Ishikawa (cell line): ENCODE measurements at regions not wholly inside any gene's neighbourhood (a gene's known extent, or its start where the extent isn't known, plus 50 kb on each side); places are given as distances from the start of the nearest gene placed in this dataset.
A peak's percentile ranks its signal among the peaks of the same experiment; 100 is the strongest.

Source experiments
- CEBPB ChIP-seq: IDR thresholded peaks from 2 replicates; pipeline ENCODE4 v1.6.1; 2012
- CREB1 ChIP-seq: IDR thresholded peaks from 2 replicates; pipeline ENCODE4 v1.6.1; 2012; ENCODE audit warnings: low read depth
- EGR1 ChIP-seq: IDR thresholded peaks from 2 replicates; pipeline ENCODE4 v1.6.1; 2012
- EP300 ChIP-seq: IDR thresholded peaks from 2 replicates; pipeline ENCODE4 v1.6.1; 2012; ENCODE audit warnings: borderline replicate concordance
- FOXM1 ChIP-seq: IDR thresholded peaks from 2 replicates; pipeline ENCODE4 v1.6.1; 2012; ENCODE audit warnings: low read depth, borderline replicate concordance
- MAX ChIP-seq: IDR thresholded peaks from 2 replicates; pipeline ENCODE4 v1.6.1; 2012
- NFIC ChIP-seq: IDR thresholded peaks from 2 replicates; pipeline ENCODE4 v1.6.1; 2012
- RAD21 ChIP-seq: IDR thresholded peaks from 2 replicates; pipeline ENCODE4 v1.6.1; 2012; ENCODE audit warnings: low read depth
- REST ChIP-seq: IDR thresholded peaks from 2 replicates; pipeline ENCODE4 v1.6.1; 2012; ENCODE audit warnings: low read depth, mild to moderate bottlenecking
- TAF1 ChIP-seq: IDR thresholded peaks from 2 replicates; pipeline ENCODE4 v1.6.1; 2012; ENCODE audit warnings: low read depth, mild to moderate bottlenecking
- TCF12 ChIP-seq: IDR thresholded peaks from 2 replicates; pipeline ENCODE4 v1.6.1; 2012; ENCODE audit warnings: low read depth
- TEAD4 ChIP-seq: IDR thresholded peaks from 2 replicates; pipeline ENCODE4 v1.6.1; 2012
- USF1 ChIP-seq: IDR thresholded peaks from 2 replicates; pipeline ENCODE4 v1.6.1; 2012
- YY1 ChIP-seq: IDR thresholded peaks from 2 replicates; pipeline ENCODE4 v1.6.1; 2012; ENCODE audit warnings: low read depth
- ZBTB7A ChIP-seq: IDR thresholded peaks from 2 replicates; pipeline ENCODE4 v1.6.1; 2012; ENCODE audit warnings: low read depth

- TF ChIP-seq TAF1 (no peak), CREB1 (no peak), EP300 (no peak), ZBTB7A (no peak), CEBPB (no peak), REST (no peak), TEAD4 (no peak), RAD21 (no peak), YY1 (no peak), NFIC (no peak), TCF12 (no peak), EGR1 (no peak), FOXM1 (no peak), MAX (no peak)
Observed at GRCh38 chr3:72017311-72017710, 232.4 kb upstream of the PROK2 start.

- TF ChIP-seq FOXM1 = no peak
- no peak for TF ChIP-seq EP300
Observed at GRCh38 chr3:72015463-72015862, 230.5 kb upstream of the PROK2 start.

- TF ChIP-seq EP300 = no peak
- no peak for TF ChIP-seq USF1
- TF ChIP-seq MAX = no peak
Observed at GRCh38 chr3:72013084-72013483, 228.1 kb upstream of the PROK2 start.

- TF ChIP-seq NFIC (no peak), EP300 (no peak), MAX (no peak)
Observed at GRCh38 chr3:72012363-72012762, 227.4 kb upstream of the PROK2 start.

GRCh38 chr3:72011485-72011884, 226.5 kb upstream of the PROK2 start:
- TF ChIP-seq TEAD4 (peak; percentile 87), TCF12 (peak; percentile 82), USF1 (no peak), MAX (no peak), REST (no peak), RAD21 (0 out of 2 replicates have a peak, but pooled peaks have one; percentile 15), FOXM1 (peak; percentile 82), NFIC (peak; percentile 94), EP300 (peak; percentile 88), ZBTB7A (no peak), EGR1 (no peak), TAF1 (no peak), YY1 (peak; percentile 28; the same call in 1 of the 2 replicates), CREB1 (no peak), CEBPB (no peak)

GRCh38 chr3:72009851-72010443, 225.0 kb upstream of the PROK2 start:
- TF ChIP-seq MAX = no peak
- no peak for TF ChIP-seq EP300
- no peak for TF ChIP-seq NFIC
